ENCODE measurements at regions not wholly inside any gene's neighbourhood (a gene's known extent, or its start where the extent isn't known, plus 50 kb on each side); places are given as distances from the start of the nearest gene placed in this dataset.

DNA sequence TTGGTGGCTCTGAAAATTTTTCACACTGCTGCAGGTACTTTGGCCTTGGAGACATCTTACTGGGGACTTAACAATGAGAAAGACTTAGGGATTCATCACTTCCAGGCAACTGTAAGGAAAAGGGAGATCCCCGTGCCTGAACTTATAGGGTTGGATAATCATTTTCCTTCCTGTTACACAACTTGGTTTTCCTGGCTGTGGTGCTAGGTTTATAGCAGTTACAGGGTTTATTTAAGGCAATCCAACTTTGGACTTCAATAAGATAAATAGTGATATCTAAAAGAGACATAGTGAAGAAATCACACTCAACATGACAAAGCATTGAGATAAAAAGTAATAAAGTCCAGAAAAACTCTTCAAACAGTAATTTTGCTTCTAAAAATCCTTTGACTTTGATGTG is 70.2 kb upstream of the RAPH1 start:
- Mint-ChIP-seq H3K4me1 (peaks cover 8% of the 10 kb centered on the region; the same call in 2 of the 3 replicates), H3K27ac (no peak overlapping the region), H3K9me3 (no peaks in the 10 kb centered on the region; the same call in 1 of the 3 replicates), H3K27me3 (ENCODE audit: insufficient read depth, low read depth, poor library complexity) (peaks cover 4% of the 10 kb centered on the region), H3K4me3 (no peak overlapping the region), H3K36me3 (ENCODE audit: low read depth) (no peaks in the 10 kb centered on the region)
- H3K79me2 ChIP-seq (replicated peaks; ENCODE audit: insufficient read depth) = no peaks in the 10 kb centered on the region
- ATAC-seq = no peak
- no peaks in the 10 kb centered on the region for H3F3A ChIP-seq (replicated peaks; ENCODE audit: low read depth)
- no peak for DNase-seq (ENCODE audit: low spot score)
- peaks cover 8% of the 10 kb centered on the region for H3K4me1 ChIP-seq (ENCODE audit: insufficient read depth)
- H3K27ac ChIP-seq (ENCODE audit: low read depth) = no peak overlapping the region
- H2AFZ ChIP-seq = peak overlapping the region; percentile 63; the same call in 1 of the 2 replicates
- no peaks in the 10 kb centered on the region for H3K36me3 ChIP-seq (ENCODE audit: insufficient read depth)
- no peak for TF ChIP-seq STAT1 (IDR thresholded peaks at IDR 0.05; ENCODE audit: unreplicated experiment)
- no peak for TF ChIP-seq JUNB (IDR thresholded peaks at IDR 0.05; ENCODE audit: unreplicated experiment)
- TF ChIP-seq, protein P1, sequence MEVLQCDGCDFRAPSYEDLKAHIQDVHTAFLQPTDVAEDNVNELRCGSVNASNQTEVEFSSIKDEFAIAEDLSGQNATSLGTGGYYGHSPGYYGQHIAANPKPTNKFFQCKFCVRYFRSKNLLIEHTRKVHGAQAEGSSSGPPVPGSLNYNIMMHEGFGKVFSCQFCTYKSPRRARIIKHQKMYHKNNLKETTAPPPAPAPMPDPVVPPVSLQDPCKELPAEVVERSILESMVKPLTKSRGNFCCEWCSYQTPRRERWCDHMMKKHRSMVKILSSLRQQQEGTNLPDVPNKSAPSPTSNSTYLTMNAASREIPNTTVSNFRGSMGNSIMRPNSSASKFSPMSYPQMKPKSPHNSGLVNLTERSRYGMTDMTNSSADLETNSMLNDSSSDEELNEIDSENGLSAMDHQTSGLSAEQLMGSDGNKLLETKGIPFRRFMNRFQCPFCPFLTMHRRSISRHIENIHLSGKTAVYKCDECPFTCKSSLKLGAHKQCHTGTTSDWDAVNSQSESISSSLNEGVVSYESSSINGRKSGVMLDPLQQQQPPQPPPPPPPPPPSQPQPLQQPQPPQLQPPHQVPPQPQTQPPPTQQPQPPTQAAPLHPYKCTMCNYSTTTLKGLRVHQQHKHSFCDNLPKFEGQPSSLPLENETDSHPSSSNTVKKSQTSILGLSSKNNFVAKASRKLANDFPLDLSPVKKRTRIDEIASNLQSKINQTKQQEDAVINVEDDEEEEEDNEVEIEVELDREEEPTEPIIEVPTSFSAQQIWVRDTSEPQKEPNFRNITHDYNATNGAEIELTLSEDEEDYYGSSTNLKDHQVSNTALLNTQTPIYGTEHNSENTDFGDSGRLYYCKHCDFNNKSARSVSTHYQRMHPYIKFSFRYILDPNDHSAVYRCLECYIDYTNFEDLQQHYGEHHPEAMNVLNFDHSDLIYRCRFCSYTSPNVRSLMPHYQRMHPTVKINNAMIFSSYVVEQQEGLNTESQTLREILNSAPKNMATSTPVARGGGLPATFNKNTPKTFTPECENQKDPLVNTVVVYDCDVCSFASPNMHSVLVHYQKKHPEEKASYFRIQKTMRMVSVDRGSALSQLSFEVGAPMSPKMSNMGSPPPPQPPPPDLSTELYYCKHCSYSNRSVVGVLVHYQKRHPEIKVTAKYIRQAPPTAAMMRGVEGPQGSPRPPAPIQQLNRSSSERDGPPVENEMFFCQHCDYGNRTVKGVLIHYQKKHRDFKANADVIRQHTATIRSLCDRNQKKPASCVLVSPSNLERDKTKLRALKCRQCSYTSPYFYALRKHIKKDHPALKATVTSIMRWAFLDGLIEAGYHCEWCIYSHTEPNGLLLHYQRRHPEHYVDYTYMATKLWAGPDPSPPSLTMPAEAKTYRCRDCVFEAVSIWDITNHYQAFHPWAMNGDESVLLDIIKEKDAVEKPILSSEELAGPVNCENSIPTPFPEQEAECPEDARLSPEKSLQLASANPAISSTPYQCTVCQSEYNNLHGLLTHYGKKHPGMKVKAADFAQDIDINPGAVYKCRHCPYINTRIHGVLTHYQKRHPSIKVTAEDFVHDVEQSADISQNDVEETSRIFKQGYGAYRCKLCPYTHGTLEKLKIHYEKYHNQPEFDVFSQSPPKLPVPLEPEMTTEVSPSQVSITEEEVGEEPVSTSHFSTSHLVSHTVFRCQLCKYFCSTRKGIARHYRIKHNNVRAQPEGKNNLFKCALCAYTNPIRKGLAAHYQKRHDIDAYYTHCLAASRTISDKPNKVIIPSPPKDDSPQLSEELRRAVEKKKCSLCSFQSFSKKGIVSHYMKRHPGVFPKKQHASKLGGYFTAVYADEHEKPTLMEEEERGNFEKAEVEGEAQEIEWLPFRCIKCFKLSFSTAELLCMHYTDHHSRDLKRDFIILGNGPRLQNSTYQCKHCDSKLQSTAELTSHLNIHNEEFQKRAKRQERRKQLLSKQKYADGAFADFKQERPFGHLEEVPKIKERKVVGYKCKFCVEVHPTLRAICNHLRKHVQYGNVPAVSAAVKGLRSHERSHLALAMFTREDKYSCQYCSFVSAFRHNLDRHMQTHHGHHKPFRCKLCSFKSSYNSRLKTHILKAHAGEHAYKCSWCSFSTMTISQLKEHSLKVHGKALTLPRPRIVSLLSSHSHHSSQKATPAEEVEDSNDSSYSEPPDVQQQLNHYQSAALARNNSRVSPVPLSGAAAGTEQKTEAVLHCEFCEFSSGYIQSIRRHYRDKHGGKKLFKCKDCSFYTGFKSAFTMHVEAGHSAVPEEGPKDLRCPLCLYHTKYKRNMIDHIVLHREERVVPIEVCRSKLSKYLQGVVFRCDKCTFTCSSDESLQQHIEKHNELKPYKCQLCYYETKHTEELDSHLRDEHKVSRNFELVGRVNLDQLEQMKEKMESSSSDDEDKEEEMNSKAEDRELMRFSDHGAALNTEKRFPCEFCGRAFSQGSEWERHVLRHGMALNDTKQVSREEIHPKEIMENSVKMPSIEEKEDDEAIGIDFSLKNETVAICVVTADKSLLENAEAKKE (CRISPR knock-in tag; IDR thresholded peaks at IDR 0.05) = no peak
- no peak for TF ChIP-seq EZH2 (IDR thresholded peaks at IDR 0.05; ENCODE audit: low read depth, unreplicated experiment)
- TF ChIP-seq CREB1 (CRISPR knock-in tag; IDR thresholded peaks at IDR 0.05; ENCODE audit: low read depth) = no peak
- TF ChIP-seq, protein P2, sequence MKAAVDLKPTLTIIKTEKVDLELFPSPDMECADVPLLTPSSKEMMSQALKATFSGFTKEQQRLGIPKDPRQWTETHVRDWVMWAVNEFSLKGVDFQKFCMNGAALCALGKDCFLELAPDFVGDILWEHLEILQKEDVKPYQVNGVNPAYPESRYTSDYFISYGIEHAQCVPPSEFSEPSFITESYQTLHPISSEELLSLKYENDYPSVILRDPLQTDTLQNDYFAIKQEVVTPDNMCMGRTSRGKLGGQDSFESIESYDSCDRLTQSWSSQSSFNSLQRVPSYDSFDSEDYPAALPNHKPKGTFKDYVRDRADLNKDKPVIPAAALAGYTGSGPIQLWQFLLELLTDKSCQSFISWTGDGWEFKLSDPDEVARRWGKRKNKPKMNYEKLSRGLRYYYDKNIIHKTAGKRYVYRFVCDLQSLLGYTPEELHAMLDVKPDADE (IDR thresholded peaks at IDR 0.05) = no peak
- TF ChIP-seq EZH2phosphoT487 (IDR thresholded peaks at IDR 0.05; ENCODE audit: unreplicated experiment) = no peak
- TF ChIP-seq ZNF331 (CRISPR knock-in tag; IDR thresholded peaks at IDR 0.05; ENCODE audit: low read depth) = no peak
- no peak for TF ChIP-seq POLR2AphosphoS5 (IDR thresholded peaks at IDR 0.05; ENCODE audit: low read depth)
- TF ChIP-seq, protein P3, sequence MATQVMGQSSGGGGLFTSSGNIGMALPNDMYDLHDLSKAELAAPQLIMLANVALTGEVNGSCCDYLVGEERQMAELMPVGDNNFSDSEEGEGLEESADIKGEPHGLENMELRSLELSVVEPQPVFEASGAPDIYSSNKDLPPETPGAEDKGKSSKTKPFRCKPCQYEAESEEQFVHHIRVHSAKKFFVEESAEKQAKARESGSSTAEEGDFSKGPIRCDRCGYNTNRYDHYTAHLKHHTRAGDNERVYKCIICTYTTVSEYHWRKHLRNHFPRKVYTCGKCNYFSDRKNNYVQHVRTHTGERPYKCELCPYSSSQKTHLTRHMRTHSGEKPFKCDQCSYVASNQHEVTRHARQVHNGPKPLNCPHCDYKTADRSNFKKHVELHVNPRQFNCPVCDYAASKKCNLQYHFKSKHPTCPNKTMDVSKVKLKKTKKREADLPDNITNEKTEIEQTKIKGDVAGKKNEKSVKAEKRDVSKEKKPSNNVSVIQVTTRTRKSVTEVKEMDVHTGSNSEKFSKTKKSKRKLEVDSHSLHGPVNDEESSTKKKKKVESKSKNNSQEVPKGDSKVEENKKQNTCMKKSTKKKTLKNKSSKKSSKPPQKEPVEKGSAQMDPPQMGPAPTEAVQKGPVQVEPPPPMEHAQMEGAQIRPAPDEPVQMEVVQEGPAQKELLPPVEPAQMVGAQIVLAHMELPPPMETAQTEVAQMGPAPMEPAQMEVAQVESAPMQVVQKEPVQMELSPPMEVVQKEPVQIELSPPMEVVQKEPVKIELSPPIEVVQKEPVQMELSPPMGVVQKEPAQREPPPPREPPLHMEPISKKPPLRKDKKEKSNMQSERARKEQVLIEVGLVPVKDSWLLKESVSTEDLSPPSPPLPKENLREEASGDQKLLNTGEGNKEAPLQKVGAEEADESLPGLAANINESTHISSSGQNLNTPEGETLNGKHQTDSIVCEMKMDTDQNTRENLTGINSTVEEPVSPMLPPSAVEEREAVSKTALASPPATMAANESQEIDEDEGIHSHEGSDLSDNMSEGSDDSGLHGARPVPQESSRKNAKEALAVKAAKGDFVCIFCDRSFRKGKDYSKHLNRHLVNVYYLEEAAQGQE (IDR thresholded peaks at IDR 0.05; ENCODE audit: unreplicated experiment) = no peak
- TF ChIP-seq, protein P4, sequence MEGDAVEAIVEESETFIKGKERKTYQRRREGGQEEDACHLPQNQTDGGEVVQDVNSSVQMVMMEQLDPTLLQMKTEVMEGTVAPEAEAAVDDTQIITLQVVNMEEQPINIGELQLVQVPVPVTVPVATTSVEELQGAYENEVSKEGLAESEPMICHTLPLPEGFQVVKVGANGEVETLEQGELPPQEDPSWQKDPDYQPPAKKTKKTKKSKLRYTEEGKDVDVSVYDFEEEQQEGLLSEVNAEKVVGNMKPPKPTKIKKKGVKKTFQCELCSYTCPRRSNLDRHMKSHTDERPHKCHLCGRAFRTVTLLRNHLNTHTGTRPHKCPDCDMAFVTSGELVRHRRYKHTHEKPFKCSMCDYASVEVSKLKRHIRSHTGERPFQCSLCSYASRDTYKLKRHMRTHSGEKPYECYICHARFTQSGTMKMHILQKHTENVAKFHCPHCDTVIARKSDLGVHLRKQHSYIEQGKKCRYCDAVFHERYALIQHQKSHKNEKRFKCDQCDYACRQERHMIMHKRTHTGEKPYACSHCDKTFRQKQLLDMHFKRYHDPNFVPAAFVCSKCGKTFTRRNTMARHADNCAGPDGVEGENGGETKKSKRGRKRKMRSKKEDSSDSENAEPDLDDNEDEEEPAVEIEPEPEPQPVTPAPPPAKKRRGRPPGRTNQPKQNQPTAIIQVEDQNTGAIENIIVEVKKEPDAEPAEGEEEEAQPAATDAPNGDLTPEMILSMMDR (conservative IDR thresholded peaks at IDR 0.05; ENCODE audit: low read depth in 2 of 2) = no peak
- TF ChIP-seq ZNF114 (CRISPR knock-in tag; IDR thresholded peaks at IDR 0.05) = no peak
- no peak for TF ChIP-seq NANOG (IDR thresholded peaks at IDR 0.05; ENCODE audit: borderline replicate concordance)
- H3K4me2 ChIP-seq = no peak overlapping the region
- no peaks in the 10 kb centered on the region for H3K27me3 ChIP-seq (ENCODE audit: insufficient read depth)
- no peaks in the 10 kb centered on the region for H4K20me1 ChIP-seq (replicated peaks; ENCODE audit: insufficient read depth)
- H3K9me2 ChIP-seq (ENCODE audit: insufficient read depth) = no peaks in the 10 kb centered on the region
- no peak overlapping the region for H3K4me3 ChIP-seq
